GM12891 (cell line): ENCODE measurements at regions not wholly inside any gene's neighbourhood (a gene's known extent, or its start where the extent isn't known, plus 50 kb on each side); places are given as distances from the start of the nearest gene placed in this dataset.

ENCODE experiments used
- POLR2AphosphoS5 ChIP-seq: IDR thresholded peaks from 2 replicates; pipeline ENCODE4 v1.6.1; 2011; ENCODE audit warnings: low read depth, low read length, control low read depth
- POU2F2 ChIP-seq: IDR thresholded peaks from 2 replicates; pipeline ENCODE4 v1.6.1; 2011; ENCODE audit warnings: low read depth, mild to moderate bottlenecking, control low read depth, low read length, moderate library complexity

- no peak for TF ChIP-seq POLR2AphosphoS5
- no peak for TF ChIP-seq POU2F2
These were observed 92.8 kb downstream of the ASCL1 start for GRCh38 chr12:103050273-103050672.
